HepG2 (cell line): ENCODE measurements at regions not wholly inside any gene's neighbourhood (a gene's known extent, or its start where the extent isn't known, plus 50 kb on each side); places are given as distances from the start of the nearest gene placed in this dataset.

Experiments
- ATAC-seq: fragments of 200-7000 bp; cut with Tn5 transposase; 3 replicates; pipeline ENCODE4 v1.9.1; 2020; ENCODE audit warnings: mild to moderate bottlenecking, moderate library complexity
- BruUV-seq: library from RNA; stranded (reverse); fragments of 400-500 nt; replicated peaks from 2 replicates; lab custom pipeline; 2021; lab: Mats Ljungman, UMichigan
- CTCF ChIA-PET: fragments of 300-600 bp; formaldehyde crosslinking; extraction: SDS; loops from one replicate; lab custom pipeline; 2021; ENCODE audit warnings: low total read pairs, inconsistent platforms, low intra/inter-chr PET ratio; lab: Yijun Ruan, JAX
- POLR2A ChIA-PET: fragments of 350-600 bp; sonication (Branson Sonifier 250); formaldehyde crosslinking; loops from one replicate; lab custom pipeline; 2020; ENCODE audit warnings: antibody characterized with exemption, inconsistent platforms; lab: Yijun Ruan, JAX
- DNase-seq: peaks from one replicate; pipeline ENCODE4 v3.0.0-alpha.2; 2015; ENCODE audit warnings: low spot score
- FAIRE-seq: peaks from 3 replicates; lab custom pipeline; 2011; peaks lifted over from hg19 to GRCh38; lab: Jason Lieb, UNC
- H2AFZ ChIP-seq: one replicate; pipeline ENCODE4 v1.6.1; 2011; ENCODE audit warnings: low read length, inconsistent platforms
- H3K27ac ChIP-seq: fragments of 300-600 bp; 3 replicates; pipeline ENCODE4 v1.8.0; 2011; ENCODE audit warnings: mixed run types, mild to moderate bottlenecking, mixed read lengths, low read length, inconsistent platforms; ENCODE audit not compliant: insufficient read depth; ENCODE audit errors: extremely low read length
- H3K27me3 ChIP-seq, 2 experiments: fragments of 200-600 bp in 1 of 2; 2 replicates in 1 of 2; 3 replicates in 1 of 2; pipeline versions ENCODE4 v1.6.0 to v1.8.0; 2011; ENCODE audit warnings: low read length in 2 of 2, mild to moderate bottlenecking in 2 of 2, moderate library complexity in 2 of 2, inconsistent platforms in 1 of 2; ENCODE audit not compliant: insufficient read depth in 2 of 2, control insufficient read depth in 1 of 2
- H3K36me3 ChIP-seq, 2 experiments: fragments of 200-600 bp in 1 of 2; replicated peaks in 1 of 2; 2 replicates in 1 of 2; 3 replicates in 1 of 2; pipeline versions ENCODE4 v1.5.1 to v1.8.0; 2011; ENCODE audit warnings: low read length in 2 of 2, inconsistent platforms in 1 of 2; ENCODE audit not compliant: insufficient read depth in 2 of 2, control insufficient read depth in 1 of 2
- H3K4me1 ChIP-seq: 2 replicates; pipeline ENCODE4 v1.5.1; 2012; ENCODE audit warnings: low read length, inconsistent platforms; ENCODE audit not compliant: insufficient read depth
- H3K4me2 ChIP-seq: 2 replicates; pipeline ENCODE4 v1.6.0; 2011; ENCODE audit warnings: low read depth, low read length, inconsistent platforms
- H3K4me3 ChIP-seq, 3 experiments: fragments of 200-600 bp in 1 of 3; sonication (generic), shearing (Covaris generic) in 1 of 3; replicated peaks in 1 of 3; 2 replicates each; pipeline ENCODE4 v1.5.1; 2011 to 2016; ENCODE audit warnings: low read length in 3 of 3, inconsistent platforms in 2 of 3, low read depth in 2 of 3, mild to moderate bottlenecking in 2 of 3, control low read depth in 1 of 3, mixed read lengths in 1 of 3; ENCODE audit not compliant: insufficient read depth in 1 of 3
- H3K79me2 ChIP-seq: one replicate; pipeline ENCODE4 v1.6.1; 2011; ENCODE audit warnings: low read length, inconsistent platforms; ENCODE audit not compliant: insufficient read depth
- H3K9ac ChIP-seq: 2 replicates; pipeline ENCODE4 v1.6.0; 2011; ENCODE audit warnings: mild to moderate bottlenecking, low read depth, low read length, inconsistent platforms; ENCODE audit not compliant: insufficient read depth
- H3K9me3 ChIP-seq: 2 replicates; pipeline ENCODE4 v1.5.1; 2012; ENCODE audit warnings: mild to moderate bottlenecking, low read length
- H4K20me1 ChIP-seq: 2 replicates; pipeline ENCODE4 v1.6.0; 2011; ENCODE audit warnings: inconsistent platforms, mild to moderate bottlenecking, low read length, moderate library complexity; ENCODE audit not compliant: insufficient read depth
- BHLHE40 ChIP-seq: IDR thresholded peaks from 2 replicates; pipeline ENCODE4 v1.6.1; 2011; ENCODE audit warnings: low read length, improper control_type of control experiment
- DNMT3B ChIP-seq: conservative IDR thresholded peaks from 2 replicates; pipeline ENCODE4 v1.6.1; 2016; ENCODE audit warnings: missing biosample characterization, control low read depth
- EP300 ChIP-seq, 3 experiments: sonication (generic) in 1 of 3; formaldehyde crosslinking in 1 of 3; IDR thresholded peaks; 2 replicates each; pipeline versions ENCODE4 v1.5.1 to v1.6.1; 2011 to 2020; ENCODE audit warnings: low read depth in 2 of 3, low read length in 2 of 3, borderline replicate concordance in 1 of 3, improper control_type of control experiment in 1 of 3, mild to moderate bottlenecking in 1 of 3, missing genetic modification reagents in 1 of 3, moderate library complexity in 1 of 3
- GFI1 ChIP-seq: sonication (generic); formaldehyde crosslinking; IDR thresholded peaks from 2 replicates; pipeline ENCODE4 v1.5.0; 2020; ENCODE audit warnings: missing genetic modification reagents, mild to moderate bottlenecking, borderline replicate concordance
- MYPOP ChIP-seq: sonication (generic); formaldehyde crosslinking; IDR thresholded peaks from 2 replicates; pipeline ENCODE4 v1.8.1; 2023; ENCODE audit warnings: mild to moderate bottlenecking, moderate library complexity, missing genetic modification reagents
- PAXIP1 ChIP-seq: sonication (generic); formaldehyde crosslinking; conservative IDR thresholded peaks from 2 replicates; pipeline ENCODE4 v1.4.0; 2020; ENCODE audit warnings: mild to moderate bottlenecking, missing genetic modification reagents, moderate library complexity
- PLSCR1 ChIP-seq: sonication (generic); formaldehyde crosslinking; IDR thresholded peaks from 2 replicates; pipeline ENCODE4 v1.5.0; 2020; ENCODE audit warnings: missing genetic modification reagents, mild to moderate bottlenecking, borderline replicate concordance
- RFX5 ChIP-seq: IDR thresholded peaks from 2 replicates; pipeline ENCODE4 v1.6.1; 2011; ENCODE audit warnings: low read depth, low read length, improper control_type of control experiment
- SMAD3 ChIP-seq: sonication (generic); formaldehyde crosslinking; IDR thresholded peaks from 2 replicates; pipeline ENCODE4 v1.4.0; 2020; ENCODE audit warnings: missing genetic modification reagents
- ZNF34 ChIP-seq: sonication (generic); formaldehyde crosslinking; IDR thresholded peaks from 2 replicates; pipeline ENCODE4 v1.4.0; 2020; ENCODE audit warnings: mild to moderate bottlenecking, missing genetic modification reagents, borderline replicate concordance
- ZNF354B ChIP-seq: sonication (generic); formaldehyde crosslinking; IDR thresholded peaks from 2 replicates; pipeline ENCODE4 v1.8.0; 2022; ENCODE audit warnings: mild to moderate bottlenecking, missing genetic modification reagents
- WGBS: methylation state at CpG from one replicate; pipeline ENCODE4 v1.1.6; 2017; ENCODE audit warnings: low lambda C conversion rate; 5-methylcytosine and 5-hydroxymethylcytosine counted together
- in situ Hi-C: cut with HindIII; loops from 2 replicates; pipeline ENCODE4 v1.10.0; 2017; ENCODE audit warnings: low pct_unique_long_range_greater_than_20kb; ENCODE audit not compliant: extremely low pct_ligation_motif_present
- intact Hi-C: fragments of 100-400 bp; cut with micrococcal nuclease; formaldehyde crosslinking; loops from one replicate; pipeline ENCODE4 v1.10.0; 2022; ENCODE audit not compliant: unreplicated experiment
- TF ChIP-seq, protein P1 (sequence below): sonication (generic); formaldehyde crosslinking; IDR thresholded peaks from 2 replicates; pipeline ENCODE4 v1.4.0; 2020; ENCODE audit warnings: missing genetic modification reagents; ENCODE audit errors: not compliant biosample characterization

- H3K79me2 ChIP-seq, result no peaks in the 10 kb centered on the region
- ChIA-PET CTCF (no interaction called here), POLR2A (no interaction called here)
- no peak overlapping the region for H3K9ac ChIP-seq
- H3K4me3 ChIP-seq, result no peak overlapping the region
- H3K36me3 ChIP-seq, result no peaks in the 10 kb centered on the region
- H3K27ac ChIP-seq, result no peak overlapping the region
- peaks cover 24% of the 10 kb centered on the region for H3K4me1 ChIP-seq
- ATAC-seq (peak; percentile 93), DNase-seq (peak; percentile 63), FAIRE-seq (peak; percentile 40)
- no peaks in the 10 kb centered on the region for H4K20me1 ChIP-seq
- 29% methylated on average over 3 of the region's 3 CpGs for WGBS
- peak overlapping the region; percentile 19 for H3K4me2 ChIP-seq
- no TSS peak for BruUV-seq
- no peaks in the 10 kb centered on the region for H3K9me3 ChIP-seq
- intact Hi-C loops (no loop called here), in situ Hi-C loops (no loop called here)
- H2AFZ ChIP-seq, result no peak overlapping the region
- H3K27me3 ChIP-seq, result no peaks in the 10 kb centered on the region
- TF ChIP-seq MYPOP (CRISPR knock-in tag), result no peak
- no peak for TF ChIP-seq ZNF34 (CRISPR knock-in tag)
- 0 out of 2 replicates have a peak, but pooled peaks have one; percentile 33 for TF ChIP-seq BHLHE40
- no peak for TF ChIP-seq DNMT3B (CRISPR knock-in tag)
- peak in 1 of 2 experiments; percentile 34; a peak in 1 of 4 replicates for TF ChIP-seq EP300 (IDR thresholded peaks at IDR 0.05; ENCODE audit: low read depth in 2 of 2, low read length in 2 of 2)
- TF ChIP-seq EP300 (CRISPR knock-in tag; IDR thresholded peaks at IDR 0.05; ENCODE audit: borderline replicate concordance), result peak; percentile 43; the same call in 1 of the 2 replicates
- TF ChIP-seq, protein P1, sequence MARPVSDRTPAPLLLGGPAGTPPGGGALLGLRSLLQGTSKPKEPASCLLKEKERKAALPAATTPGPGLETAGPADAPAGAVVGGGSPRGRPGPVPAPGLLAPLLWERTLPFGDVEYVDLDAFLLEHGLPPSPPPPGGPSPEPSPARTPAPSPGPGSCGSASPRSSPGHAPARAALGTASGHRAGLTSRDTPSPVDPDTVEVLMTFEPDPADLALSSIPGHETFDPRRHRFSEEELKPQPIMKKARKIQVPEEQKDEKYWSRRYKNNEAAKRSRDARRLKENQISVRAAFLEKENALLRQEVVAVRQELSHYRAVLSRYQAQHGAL (CRISPR knock-in tag), result no peak
- TF ChIP-seq PLSCR1 (CRISPR knock-in tag), result no peak
- TF ChIP-seq GFI1 (CRISPR knock-in tag), result peak; percentile 46; the same call in 1 of the 2 replicates
- peak; percentile 45 for TF ChIP-seq PAXIP1 (CRISPR knock-in tag)
- TF ChIP-seq ZNF354B (CRISPR knock-in tag), result no peak
- TF ChIP-seq RFX5, result no peak
- 0 out of 2 replicates have a peak, but pooled peaks have one; percentile 27 for TF ChIP-seq SMAD3 (CRISPR knock-in tag)
Observed at GRCh38 chr2:182616471-182617393, 99.3 kb upstream of the DNAJC10 start.
